ENCODE measurements at regions not wholly inside any gene's neighbourhood (a gene's known extent, or its start where the extent isn't known, plus 50 kb on each side); places are given as distances from the start of the nearest gene placed in this dataset.

- Histone ChIP-seq H3K27ac (no peak overlapping the region), H3K4me1 (ENCODE audit: low read depth) (peaks cover 25% of the 10 kb centered on the region), H3K4me3 (no peak overlapping the region), H3K36me3 (no peaks in the 10 kb centered on the region), H3K9me3 (ENCODE audit: low read depth) (no peaks in the 10 kb centered on the region), H3K27me3 (no peaks in the 10 kb centered on the region)
- no peak for DNase-seq (ENCODE audit: low read depth in 1 of 2, low spot score in 1 of 2)
- TF ChIP-seq, protein P1, sequence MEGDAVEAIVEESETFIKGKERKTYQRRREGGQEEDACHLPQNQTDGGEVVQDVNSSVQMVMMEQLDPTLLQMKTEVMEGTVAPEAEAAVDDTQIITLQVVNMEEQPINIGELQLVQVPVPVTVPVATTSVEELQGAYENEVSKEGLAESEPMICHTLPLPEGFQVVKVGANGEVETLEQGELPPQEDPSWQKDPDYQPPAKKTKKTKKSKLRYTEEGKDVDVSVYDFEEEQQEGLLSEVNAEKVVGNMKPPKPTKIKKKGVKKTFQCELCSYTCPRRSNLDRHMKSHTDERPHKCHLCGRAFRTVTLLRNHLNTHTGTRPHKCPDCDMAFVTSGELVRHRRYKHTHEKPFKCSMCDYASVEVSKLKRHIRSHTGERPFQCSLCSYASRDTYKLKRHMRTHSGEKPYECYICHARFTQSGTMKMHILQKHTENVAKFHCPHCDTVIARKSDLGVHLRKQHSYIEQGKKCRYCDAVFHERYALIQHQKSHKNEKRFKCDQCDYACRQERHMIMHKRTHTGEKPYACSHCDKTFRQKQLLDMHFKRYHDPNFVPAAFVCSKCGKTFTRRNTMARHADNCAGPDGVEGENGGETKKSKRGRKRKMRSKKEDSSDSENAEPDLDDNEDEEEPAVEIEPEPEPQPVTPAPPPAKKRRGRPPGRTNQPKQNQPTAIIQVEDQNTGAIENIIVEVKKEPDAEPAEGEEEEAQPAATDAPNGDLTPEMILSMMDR (IDR thresholded peaks at IDR 0.05; ENCODE audit: low read depth, low read length), result no peak
Measured at GRCh38 chr21:39093526-39093925, 89.7 kb downstream of the PSMG1 start.

GRCh38 chr21:39088831-39089380, 94.3 kb downstream of the PSMG1 start:
- Histone ChIP-seq H3K4me1 (ENCODE audit: low read depth) (peaks cover 7% of the 10 kb centered on the region), H3K9me3 (ENCODE audit: low read depth) (no peaks in the 10 kb centered on the region), H3K4me3 (no peak overlapping the region), H3K27ac (no peak overlapping the region), H3K36me3 (no peaks in the 10 kb centered on the region), H3K27me3 (no peaks in the 10 kb centered on the region)
- TF ChIP-seq, protein P1 (IDR thresholded peaks at IDR 0.05; ENCODE audit: low read depth, low read length), result peak; percentile 11
- DNase-seq (ENCODE audit: low read depth in 1 of 2, low spot score in 1 of 2), result peak in 1 of 2 donors; percentile 52

GRCh38 chr21:39088031-39088370, 95.2 kb downstream of the PSMG1 start:
- no peaks in the 10 kb centered on the region for H3K36me3 ChIP-seq
- H3K9me3 ChIP-seq (ENCODE audit: low read depth), result no peaks in the 10 kb centered on the region
- no peaks in the 10 kb centered on the region for H3K27me3 ChIP-seq
- no peak overlapping the region for H3K4me3 ChIP-seq
- peaks cover 7% of the 10 kb centered on the region for H3K4me1 ChIP-seq (ENCODE audit: low read depth)
- no peak for DNase-seq (ENCODE audit: low read depth in 1 of 2, low spot score in 1 of 2)
- peak overlapping the region; percentile 3 for H3K27ac ChIP-seq
- TF ChIP-seq, protein P1 (IDR thresholded peaks at IDR 0.05; ENCODE audit: low read depth, low read length), result no peak

DNA sequence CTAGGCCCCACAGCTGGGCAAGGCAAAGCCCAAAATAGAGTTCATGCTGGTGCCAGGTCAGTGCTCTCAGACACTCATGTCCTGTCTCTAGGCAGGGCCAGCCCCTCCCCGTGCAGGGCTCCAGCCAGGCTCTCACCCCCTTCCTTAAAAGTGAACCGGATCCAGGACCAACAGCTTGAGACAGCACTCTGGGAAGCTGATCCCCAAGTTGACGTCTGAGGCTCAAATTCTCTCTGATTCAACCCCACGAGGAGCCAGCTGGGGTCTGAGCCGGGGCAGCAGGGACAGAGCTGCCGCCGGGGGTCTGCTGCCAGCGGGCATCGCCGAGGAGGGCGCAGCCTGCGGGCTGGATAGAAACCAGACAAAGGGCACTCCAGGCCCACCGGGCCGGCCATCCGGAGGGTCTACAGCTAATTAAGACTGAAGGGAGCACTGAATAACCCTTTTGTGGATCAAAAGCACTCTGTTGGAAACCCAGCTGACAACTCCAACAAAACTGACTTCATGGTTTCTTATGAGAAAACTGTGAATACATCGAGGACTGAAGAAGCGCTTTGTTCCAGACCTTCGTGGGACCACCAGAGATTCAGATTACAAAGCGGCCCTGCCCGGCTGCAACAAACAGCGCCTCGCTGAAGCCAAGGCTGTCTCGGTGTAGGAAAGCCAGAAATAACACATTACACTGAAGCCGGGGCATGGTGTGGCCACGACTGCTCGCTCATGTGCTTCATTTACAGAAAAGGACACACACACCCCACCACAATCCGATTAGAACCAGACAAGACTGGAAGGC, 95.8 kb downstream of the PSMG1 start:
- no peaks in the 10 kb centered on the region for H3K36me3 ChIP-seq
- H3K9me3 ChIP-seq (ENCODE audit: low read depth), result no peaks in the 10 kb centered on the region
- peaks cover 7% of the 10 kb centered on the region for H3K4me1 ChIP-seq (ENCODE audit: low read depth)
- H3K4me3 ChIP-seq, result no peak overlapping the region
- peak overlapping the region; percentile 3 for H3K27ac ChIP-seq
- no peaks in the 10 kb centered on the region for H3K27me3 ChIP-seq
- TF ChIP-seq, protein P1 (IDR thresholded peaks at IDR 0.05; ENCODE audit: low read depth, low read length), result no peak
- DNase-seq (ENCODE audit: low read depth in 1 of 2, low spot score in 1 of 2), result no peak

DNA sequence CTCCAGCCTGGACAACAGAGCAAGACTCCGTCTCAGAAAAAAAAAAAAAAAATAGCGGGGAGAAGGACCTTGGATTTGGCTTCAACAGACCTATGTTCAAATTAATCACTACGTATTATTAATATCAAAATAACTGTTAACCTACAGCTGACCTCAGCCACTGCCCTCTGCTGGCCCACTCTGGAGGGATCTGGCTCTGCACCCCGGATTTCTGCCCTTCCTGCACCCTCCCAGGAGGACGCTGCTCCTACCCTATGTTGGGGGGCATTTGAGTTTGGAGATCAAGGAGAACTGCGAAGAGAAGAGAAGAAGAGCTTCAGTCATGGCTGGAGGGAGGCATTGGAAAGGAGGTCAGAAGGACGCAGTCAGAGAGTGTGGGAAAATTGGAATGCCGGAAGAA, 96.7 kb downstream of the PSMG1 start:
- H3K9me3 ChIP-seq (ENCODE audit: low read depth), result no peaks in the 10 kb centered on the region
- H3K4me1 ChIP-seq (ENCODE audit: low read depth), result peaks cover 7% of the 10 kb centered on the region
- DNase-seq (ENCODE audit: low read depth in 1 of 2, low spot score in 1 of 2), result no peak
- H3K27me3 ChIP-seq, result no peaks in the 10 kb centered on the region
- no peak overlapping the region for H3K27ac ChIP-seq
- TF ChIP-seq, protein P1 (IDR thresholded peaks at IDR 0.05; ENCODE audit: low read depth, low read length), result no peak
- no peak overlapping the region for H3K4me3 ChIP-seq
- H3K36me3 ChIP-seq, result no peaks in the 10 kb centered on the region

Measured in cardiac muscle cell (in vitro differentiated cells and primary cell).